CD4-positive, alpha-beta T cell treated with Interleukin-1 beta for 1 hour (primary cell): ENCODE measurements at regions not wholly inside any gene's neighbourhood (a gene's known extent, or its start where the extent isn't known, plus 50 kb on each side); places are given as distances from the start of the nearest gene placed in this dataset.
"Not testable (repeated sequence)": the region's sequence is repeated elsewhere in the genome, so short reads cannot be mapped to it uniquely, and the experiment has no call there.

Experiments
- DNase-seq, 2 donors: peaks; one replicate each; pipeline ENCODE4 v3.0.0-alpha.2; 2020 to 2022

DNA sequence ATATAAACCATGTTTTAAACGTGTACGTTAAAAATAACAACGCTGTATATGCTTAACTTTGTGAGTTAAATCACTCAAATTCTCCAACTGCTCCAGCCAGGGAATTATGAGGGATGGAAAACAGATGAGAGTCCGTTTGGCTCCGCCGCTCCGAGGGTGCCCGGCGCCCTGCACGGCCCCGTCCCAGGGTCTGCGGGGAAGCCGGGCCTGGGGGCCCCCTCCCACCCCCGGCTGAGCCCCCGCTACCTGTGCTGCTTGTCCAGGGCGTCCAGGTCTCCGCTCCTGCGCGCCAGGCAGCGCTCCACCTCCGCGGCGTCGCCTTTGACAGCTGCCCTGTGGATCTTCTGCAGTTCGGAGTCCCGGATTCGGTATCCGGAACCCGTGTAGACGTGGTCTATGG lies 415.5 kb downstream of the FOXD4L4 start:
- DNase-seq: not testable (repeated sequence)

DNA sequence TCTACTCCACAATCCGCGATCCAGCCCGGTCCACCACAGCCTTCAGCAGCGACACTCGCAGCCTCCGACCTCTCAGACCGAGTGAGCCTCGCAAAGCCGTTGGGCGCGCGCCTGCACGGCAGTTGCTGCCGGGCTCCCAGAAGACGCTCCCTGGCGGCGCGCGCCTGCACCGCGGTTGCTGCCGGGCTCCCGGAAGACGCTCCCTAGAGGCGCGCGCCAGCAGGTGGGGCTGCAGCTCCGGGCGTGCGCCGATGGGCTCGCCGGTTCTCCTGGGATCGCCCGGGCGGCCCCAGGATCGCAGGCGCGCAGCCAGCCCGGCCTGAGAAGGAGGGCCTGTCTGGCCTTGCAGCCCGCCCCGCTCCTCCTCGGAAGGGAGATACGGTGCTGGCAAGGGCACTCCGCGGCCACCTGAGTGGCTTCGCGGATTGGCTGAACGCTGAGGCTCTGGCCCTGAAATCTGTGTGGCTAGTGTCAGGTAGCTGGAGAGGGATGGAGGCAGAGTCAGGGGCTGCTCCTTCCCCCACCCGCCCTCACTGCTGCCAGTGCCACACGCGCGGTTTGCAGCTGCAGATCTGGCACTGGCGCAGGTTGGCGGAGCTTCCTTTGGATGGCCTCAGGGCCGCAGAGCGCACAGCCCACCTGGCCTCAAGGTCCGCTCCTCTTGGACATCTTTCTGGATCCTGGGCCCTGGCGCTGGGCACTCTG lies 416.2 kb downstream of the FOXD4L4 start:
- peak; percentile 38 to 43 for DNase-seq

DNA sequence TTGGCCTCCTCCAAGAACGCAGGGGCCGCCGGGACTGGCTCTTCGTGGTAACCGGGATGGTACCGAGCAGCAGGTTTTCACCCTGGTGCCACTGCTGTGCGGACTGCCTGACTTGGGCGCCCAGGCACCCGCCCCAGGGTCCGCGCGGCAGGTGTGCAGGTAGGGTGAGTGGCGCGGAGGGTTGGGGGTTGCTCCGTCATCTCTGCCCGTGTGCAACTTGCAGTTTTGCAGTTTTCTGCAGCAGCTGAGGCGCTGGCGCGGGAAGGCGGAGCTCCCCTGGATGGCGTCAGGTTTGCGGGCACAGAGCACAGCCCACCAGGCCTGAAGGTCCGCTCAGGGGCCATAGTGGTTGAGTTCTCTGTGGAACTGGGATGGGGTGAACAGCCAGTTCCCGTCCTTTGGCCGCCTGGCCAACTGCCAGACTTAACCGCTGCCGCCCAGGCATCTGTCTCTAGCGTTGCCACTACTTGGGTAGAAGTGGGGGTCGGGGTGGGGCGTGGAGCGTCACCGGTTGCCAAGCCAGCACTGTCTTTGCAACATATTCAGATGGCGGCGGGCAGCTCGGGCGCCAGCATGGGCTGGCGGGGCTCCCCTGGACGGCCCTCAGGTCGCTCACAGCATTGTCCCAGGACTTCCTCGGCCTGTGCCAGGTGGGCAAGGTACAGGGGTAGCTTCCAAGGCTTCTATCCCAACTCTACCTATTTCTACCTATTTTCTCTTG lies 417.2 kb downstream of the FOXD4L4 start:
- DNase-seq: not testable (repeated sequence)

DNA sequence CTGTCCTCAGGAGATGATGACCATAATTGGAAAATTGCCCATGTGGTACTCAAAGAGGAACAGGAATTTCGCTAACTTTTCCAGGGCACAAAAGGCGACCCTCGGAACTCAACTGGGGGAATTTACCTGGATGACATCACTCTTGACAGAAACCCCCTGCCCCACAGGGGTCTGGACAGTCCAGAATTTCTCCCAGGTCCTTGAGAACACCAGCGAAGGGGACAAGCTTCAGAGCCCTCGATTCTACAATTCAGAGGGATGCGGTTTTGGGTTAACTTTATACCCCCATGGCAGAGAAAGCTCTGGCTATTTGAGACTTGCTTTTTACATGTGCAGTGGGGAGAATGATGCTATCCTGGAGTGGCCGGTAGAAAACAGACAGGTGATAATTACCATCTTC lies 445.4 kb downstream of the FOXD4L4 start:
- DNase-seq: not testable (repeated sequence)

DNA sequence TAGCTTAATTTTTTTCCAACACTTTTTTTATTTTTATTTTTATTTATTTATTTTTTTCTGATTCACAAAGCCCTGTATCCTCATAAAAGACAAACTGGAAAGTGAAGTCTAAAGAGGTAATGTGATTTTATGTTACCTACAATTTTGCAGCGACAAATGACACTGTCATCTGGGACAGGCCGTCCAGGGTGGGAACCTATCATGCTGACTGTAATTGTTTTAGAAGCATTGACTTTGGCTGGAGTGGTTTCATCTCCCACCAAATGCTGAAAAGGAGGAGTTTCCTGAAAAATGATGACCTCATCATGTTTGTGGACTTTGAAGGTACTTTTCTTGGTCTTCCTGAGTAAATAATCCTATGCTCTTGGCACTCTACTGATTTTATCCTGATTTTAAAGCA lies 446.7 kb downstream of the FOXD4L4 start:
- not testable (repeated sequence) for DNase-seq

DNA sequence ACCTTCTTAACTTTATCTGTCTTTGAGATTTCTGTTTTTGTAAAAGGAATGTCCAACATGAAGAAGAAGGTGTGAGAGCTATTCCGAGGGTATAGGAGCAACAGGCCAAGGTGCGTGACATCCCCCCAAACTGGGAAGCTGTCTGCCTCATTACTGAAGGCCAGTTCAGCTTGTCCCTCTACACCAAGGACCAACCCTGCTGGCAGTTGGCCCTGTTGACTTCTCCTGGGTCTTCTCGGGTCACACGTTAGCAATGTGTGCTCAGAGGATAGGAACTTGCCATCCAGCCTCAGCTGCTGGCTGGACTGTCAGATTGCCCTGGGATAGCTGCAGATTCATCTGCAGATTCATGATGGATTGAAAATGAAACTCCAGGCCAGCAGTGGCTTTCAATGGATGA lies 460.3 kb downstream of the FOXD4L4 start:
- not testable (repeated sequence) for DNase-seq

DNA sequence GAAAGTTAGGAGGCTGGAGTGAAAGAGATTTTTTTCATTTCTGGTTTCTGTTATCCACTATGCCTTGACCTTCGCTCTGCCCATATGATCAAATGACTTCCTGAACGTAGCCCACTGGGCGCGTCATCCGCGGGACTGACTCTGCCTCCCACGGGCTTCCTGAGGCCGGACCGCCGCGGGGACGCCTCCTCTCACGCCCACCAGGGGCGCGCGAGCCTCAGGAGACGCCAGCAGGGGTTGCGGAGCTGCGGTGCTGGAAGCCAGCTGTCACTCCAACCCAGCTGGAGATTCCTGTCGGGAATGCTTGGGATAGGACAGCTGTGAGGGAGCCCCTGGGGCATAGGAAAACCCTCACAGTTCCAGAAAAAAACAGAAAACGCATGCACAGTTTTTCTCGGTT lies 461.5 kb downstream of the FOXD4L4 start:
- DNase-seq: not testable (repeated sequence)

DNA sequence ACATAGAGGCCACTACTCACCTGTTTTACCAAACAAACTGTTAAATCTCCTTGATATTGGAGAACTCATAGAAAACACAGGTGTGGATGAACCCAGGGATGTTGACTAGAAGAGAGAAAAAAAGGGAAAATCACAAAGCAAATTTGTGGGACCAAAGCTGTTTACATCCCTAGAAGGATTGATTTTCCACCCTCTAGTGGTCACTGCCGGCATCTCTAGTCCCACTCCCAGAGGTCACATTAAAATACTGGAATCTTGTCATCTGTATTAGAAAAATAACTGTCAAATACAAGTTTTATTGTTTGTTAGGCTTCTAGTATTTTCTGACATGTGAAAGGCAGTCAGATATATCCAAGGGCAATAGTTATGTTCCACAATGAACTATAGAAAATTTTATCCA lies 469.7 kb downstream of the FOXD4L4 start:
- not testable (repeated sequence) for DNase-seq

DNA sequence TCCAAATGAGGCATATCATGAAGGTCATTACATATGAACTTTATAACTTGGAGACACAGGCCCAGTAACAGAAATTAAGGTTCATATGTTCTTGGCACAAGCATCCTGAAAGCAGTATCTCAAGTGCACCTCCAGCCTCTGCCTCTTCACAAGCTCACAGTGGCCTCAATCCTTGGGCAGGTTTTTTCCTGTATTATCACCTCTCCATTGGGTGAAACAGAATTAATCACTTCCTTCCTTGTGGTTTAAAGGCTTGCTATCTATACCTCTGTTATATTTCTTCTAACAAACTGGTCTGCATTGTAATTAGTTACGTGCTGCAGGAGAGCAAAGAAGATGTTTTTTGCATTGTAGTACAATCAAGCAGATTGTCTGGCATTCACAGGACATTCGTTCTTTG lies 471.0 kb downstream of the FOXD4L4 start:
- not testable (repeated sequence) for DNase-seq

DNA sequence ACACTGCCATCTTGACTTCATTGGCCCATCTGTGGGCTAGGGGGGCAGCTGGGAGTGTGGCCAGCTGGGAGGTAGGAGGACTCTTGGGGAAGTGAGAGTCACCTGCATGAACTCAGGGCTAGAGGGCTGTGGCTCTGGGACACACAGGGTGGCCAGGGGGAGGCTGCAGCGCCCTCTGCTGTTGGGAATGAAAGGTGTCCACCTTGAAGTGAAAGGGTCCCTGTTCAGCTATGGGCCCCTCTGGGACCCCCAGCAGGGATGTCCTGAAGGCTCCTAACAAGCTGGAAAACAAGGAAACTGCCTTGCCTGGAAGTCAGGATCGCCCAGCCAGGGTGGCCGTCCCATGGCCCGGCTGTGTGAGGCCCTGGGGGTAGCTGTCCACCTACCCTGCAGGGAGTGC lies 507.8 kb downstream of the FOXD4L4 start:
- DNase-seq: not testable (repeated sequence)

DNA sequence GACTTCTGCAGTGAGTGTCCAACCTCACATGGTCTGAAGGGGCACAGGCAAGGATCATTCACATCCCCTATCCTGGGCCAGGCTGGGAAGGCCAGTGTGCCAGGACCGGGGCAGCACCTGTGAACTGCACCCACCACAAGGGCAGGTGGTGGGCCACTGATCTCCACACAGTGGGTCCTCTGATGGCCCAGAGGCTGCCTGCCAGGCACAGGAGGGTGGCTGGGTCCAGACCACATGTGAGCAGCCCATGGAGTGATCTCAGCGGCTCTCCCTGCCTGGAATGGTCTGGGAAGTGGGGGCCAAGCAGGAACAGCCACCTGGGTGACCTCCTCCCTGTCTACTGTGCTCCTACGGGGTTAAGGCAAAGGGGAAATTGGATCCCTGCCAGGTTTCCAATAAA lies 508.5 kb downstream of the FOXD4L4 start:
- DNase-seq: not testable (repeated sequence)

DNA sequence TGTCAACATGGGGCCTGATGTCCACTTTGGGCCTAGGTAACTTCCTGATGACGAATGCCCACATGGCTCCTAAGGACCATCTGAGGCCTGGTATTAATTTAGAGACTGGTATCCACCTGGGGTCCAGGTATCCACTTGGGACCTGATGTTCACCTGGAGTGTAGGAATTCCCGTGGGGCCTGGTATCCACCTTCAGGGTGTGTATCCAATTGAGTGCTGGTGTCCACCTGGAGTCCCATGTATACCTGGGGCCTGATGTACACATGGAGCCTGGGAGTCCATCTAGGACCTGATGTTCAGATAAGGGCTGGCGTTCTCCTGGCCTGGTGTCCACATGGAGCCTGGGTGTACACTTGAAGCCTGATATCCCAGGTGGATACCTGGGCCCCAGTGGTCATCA lies 520.6 kb downstream of the FOXD4L4 start:
- peak in 1 of 2 donors; percentile 0 for DNase-seq

DNA sequence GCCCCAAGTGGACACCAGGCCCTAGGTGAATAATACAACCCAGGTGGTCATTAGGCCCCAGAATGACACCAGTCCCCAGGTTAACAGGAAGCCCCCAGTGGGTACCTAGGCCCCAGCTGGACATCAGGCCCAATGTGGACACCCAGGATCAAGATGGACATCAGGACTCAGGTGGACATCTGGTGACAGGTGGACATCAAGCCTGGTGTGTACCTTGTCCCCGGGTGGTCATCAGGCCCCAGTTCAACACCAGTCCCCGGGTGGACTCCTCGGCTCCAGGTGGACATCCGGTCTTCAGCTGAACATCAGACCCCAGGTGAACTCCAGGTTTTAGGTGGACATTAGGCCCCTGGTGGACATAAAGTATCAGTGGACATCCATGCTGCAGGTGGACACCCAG lies 524.6 kb downstream of the FOXD4L4 start:
- DNase-seq: not testable (repeated sequence)

DNA sequence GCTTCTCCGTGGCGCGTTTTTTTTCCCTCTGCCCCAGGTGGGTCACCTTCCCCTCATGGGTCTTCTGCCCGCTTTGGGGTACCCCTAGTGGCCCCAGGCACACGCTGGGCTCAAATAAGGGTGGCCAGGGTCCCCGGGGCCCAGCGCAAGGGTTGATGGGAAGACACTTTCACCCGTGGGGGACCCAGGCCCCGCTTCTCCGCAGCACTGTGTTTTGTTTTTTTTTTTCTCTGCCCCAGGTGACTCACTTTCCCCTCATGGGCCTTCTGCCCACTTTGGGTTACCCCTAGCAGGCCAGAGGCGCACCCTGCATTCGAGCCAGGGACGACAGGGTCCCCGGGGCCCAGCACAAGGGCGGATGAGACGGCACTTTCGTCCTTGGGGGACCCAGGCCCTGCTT lies 526.7 kb downstream of the FOXD4L4 start:
- DNase-seq: not testable (repeated sequence)

DNA sequence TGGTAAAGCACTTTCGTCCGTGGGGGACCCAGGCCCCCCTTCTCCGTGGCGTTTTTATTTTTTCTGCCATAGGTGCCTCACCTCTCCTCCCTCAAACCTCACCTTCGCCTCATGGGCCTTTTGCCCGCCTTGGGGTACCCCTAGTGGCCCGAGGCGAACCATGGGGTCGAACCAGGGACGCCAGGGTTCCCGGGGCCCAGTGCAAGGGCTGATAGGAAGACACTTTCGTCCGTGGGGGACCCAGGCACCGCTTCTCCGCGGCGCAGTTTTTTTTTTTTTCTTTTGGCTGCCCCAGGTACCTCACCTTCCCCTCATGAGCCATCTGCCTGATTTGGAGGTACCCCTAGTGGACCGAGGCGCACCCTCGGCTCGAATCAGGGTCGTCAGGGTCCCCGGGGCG lies 527.8 kb downstream of the FOXD4L4 start:
- DNase-seq: peak in 1 of 2 donors; percentile 0

DNA sequence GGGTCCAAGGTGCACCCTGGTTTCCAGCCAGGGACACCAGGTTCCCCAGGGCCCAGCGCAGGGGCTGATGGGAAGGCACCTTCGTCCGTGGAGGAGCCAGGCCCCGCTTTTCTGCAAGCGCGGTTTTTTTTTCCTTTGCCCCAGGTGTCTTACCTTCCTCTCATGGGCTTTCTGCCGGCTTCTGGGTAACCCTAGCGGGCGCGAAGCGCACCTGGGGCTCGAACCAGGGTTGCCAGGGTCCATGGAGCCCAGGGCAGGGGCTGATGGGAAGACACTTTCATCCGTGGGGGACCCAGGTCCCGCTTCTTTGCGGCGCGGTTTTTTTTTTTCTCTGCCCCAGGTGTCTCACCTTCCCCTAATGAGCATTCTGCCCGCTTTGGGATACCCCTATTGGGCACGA lies 529.3 kb downstream of the FOXD4L4 start:
- DNase-seq: peak; percentile 33 to 44

DNA sequence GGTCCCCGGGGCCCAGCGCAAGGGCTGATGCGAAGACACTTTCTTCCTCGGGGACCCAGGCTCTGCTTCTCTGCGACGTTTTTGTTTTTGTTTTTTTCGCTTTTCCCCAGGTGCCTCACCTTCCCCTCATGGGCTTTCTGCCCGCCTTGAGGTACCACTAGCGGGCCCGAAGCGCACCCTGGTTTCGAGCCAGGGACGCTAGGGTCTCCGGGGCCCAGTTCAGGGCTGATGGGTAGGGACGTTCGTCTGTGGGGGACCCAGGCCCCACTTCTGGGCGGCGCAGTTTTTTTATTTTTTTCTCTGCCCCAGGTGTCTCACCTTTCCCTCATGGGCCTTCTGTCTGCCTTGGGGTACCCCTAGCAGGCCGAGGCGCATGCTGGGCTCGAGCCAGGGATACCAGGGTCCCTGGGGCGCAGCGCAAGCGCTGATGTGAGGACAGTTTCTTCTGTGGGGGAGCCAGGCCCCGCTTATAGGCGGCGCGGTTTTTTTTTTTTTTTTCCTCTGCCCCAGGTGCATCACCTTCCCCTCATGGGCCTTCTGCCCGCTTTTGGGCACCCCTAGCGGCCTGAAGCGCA lies 530.0 kb downstream of the FOXD4L4 start:
- DNase-seq: not testable (repeated sequence)

DNA sequence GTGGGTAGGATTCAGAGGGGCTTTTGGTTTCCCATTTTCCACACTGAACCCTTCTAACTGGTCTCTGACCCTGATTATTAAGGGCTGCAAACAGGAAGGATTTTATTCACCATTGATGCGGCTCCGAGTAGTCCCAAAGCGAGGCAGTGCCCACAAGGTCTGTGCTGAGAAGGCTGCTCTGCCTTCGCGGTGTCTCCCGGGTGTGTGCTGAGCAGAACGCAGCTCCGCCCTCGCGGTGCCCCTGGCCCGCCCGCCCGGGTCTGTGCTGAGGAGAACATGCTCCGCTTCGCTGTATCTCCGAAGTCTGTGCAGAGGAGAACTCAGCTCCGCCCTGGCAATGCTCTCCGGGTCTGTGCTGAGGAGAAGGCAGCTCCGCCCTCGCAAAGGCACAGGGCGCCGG lies 530.7 kb downstream of the FOXD4L4 start:
- DNase-seq: peak; percentile 65 to 71

DNA sequence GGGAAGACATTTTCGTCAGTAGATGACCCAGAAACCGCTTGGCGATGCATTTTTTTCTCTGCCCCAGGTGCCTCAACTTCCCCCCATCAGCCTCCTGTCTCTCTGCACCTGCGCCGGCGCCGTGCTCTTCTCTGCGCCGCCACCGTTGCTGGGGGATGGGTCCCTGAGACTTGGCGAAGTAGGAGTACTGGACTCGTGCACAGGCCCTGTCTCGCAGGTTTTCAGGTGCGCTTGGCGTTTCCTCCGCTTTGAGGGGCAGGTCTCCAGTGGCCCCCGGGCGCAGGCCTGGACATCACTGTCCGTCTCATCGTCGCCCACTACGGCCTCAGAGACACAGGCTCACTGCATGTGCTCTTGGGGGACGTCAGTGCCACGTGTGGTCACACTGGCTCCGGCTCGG lies 532.1 kb downstream of the FOXD4L4 start:
- DNase-seq: peak in 1 of 2 donors; percentile 0

DNA sequence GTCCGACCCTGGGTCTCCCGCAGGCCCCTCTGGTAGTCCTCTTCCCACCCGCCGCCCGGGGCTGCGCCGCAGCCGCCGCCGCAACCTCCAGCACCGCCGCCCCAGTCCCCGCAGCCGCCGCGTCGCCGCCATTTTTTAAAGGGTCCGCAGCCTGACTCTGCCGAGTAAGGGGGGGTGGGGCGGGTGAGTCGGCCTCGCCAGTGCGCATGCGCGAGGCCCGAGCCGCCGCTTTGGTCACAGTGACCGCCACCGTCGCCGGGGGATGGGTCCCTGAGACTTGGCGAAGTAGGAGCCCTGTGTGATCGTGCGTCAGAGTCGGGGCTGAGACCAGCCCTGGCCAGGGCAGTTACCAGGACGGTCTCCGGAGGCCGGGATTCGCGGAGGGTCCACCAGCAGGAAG lies 532.8 kb downstream of the FOXD4L4 start:
- peak; percentile 82 to 83 for DNase-seq

DNA sequence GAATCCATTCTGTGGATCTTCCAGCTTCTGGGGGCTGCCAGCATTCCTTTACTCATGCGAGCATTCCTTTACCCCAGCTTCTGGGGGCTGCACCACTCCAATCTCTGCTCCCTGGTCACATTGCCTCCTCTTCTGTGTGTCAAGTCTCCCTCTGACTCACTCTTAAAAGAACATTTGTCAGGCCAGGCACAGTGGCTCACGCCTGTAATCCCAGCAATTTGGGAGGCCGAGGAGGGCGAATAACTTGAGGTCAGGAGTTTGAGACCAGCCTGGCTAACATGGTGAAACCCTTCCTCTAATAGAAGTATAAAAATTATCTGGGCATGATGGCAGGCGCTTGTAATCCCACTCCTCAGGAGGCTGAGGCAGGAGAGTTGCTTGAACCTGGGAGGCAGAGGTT lies 541.9 kb downstream of the FOXD4L4 start:
- DNase-seq: not testable (repeated sequence)
